ENCODE measurements at regions not wholly inside any gene's neighbourhood (a gene's known extent, or its start where the extent isn't known, plus 50 kb on each side); places are given as distances from the start of the nearest gene placed in this dataset.

DNA sequence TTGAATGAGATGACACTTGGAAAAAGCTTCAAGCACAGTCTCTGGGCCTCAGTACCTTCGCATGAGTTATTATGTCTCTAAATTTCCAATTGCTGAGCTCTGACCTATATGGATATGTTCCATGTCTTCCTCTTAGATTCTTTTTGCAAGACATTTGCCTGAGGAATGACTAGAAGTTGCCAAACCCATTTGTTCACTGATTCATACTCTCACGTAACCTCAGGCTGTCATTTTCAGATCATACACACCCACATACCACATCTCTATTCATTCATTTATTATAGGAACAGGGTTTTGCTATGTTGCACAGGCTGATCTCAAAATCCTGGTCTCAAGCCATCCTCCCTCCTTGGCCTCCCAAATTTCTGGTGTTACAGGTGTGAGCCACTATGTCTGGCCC lies 2137.1 kb upstream of the TENM3 start:
- no peak overlapping the region for H2BK15ac ChIP-seq (ENCODE audit: low read depth, poor library complexity, severe bottlenecking)
- H3K36me3 ChIP-seq (ENCODE audit: control insufficient read depth in 1 of 2, insufficient read depth in 2 of 2, low read depth in 1 of 2, low read length in 2 of 2), result no peaks in the 10 kb centered on the region
- H3K14ac ChIP-seq (ENCODE audit: low read length in 2 of 2), result no peak overlapping the region
- H2BK5ac ChIP-seq (ENCODE audit: low read depth, low read length, poor library complexity, severe bottlenecking), result no peak overlapping the region
- no peaks in the 10 kb centered on the region for H3K9me3 ChIP-seq (ENCODE audit: control insufficient read depth, low read length)
- no peak overlapping the region for H3K4me2 ChIP-seq (ENCODE audit: low read length, poor library complexity, severe bottlenecking)
- DNase-seq, result no peak
- no peak overlapping the region for H4K8ac ChIP-seq (ENCODE audit: low read length)
- H2BK120ac ChIP-seq (ENCODE audit: low read depth, low read length), result no peak overlapping the region
- no peak overlapping the region for H3K23ac ChIP-seq (ENCODE audit: low read length in 2 of 2)
- H3K4me1 ChIP-seq (ENCODE audit: control insufficient read depth, insufficient read depth, low read depth, low read length), result no peaks in the 10 kb centered on the region
- no peaks in the 10 kb centered on the region for H3K27me3 ChIP-seq (ENCODE audit: control insufficient read depth in 1 of 2, insufficient read depth in 1 of 2, low read length in 2 of 2)
- no peak overlapping the region for H3K4ac ChIP-seq (ENCODE audit: low read depth in 1 of 2, low read length in 2 of 2)
- H2AFZ ChIP-seq (ENCODE audit: low read depth, low read length), result no peak overlapping the region
- 100% methylated on average over 2 of the region's 2 CpGs for WGBS
- H2BK12ac ChIP-seq (ENCODE audit: low read length in 2 of 2), result no peak overlapping the region
- no peak overlapping the region for H3K27ac ChIP-seq (ENCODE audit: low read length, poor library complexity, severe bottlenecking)
- H2AK5ac ChIP-seq (ENCODE audit: low read length, severe bottlenecking), result no peak overlapping the region
- H3K4me3 ChIP-seq (ENCODE audit: insufficient read depth in 1 of 2, low read depth in 1 of 2, low read length in 2 of 2), result no peak overlapping the region
- H4K91ac ChIP-seq (ENCODE audit: low read length), result no peak overlapping the region
- no peak overlapping the region for H3K18ac ChIP-seq (ENCODE audit: low read depth in 1 of 2, low read length in 2 of 2)
- H3K9ac ChIP-seq (ENCODE audit: low read length), result no peak overlapping the region
- peaks cover 10% of the 10 kb centered on the region for H3K79me1 ChIP-seq (replicated peaks; ENCODE audit: low read length, poor library complexity, severe bottlenecking)

DNA sequence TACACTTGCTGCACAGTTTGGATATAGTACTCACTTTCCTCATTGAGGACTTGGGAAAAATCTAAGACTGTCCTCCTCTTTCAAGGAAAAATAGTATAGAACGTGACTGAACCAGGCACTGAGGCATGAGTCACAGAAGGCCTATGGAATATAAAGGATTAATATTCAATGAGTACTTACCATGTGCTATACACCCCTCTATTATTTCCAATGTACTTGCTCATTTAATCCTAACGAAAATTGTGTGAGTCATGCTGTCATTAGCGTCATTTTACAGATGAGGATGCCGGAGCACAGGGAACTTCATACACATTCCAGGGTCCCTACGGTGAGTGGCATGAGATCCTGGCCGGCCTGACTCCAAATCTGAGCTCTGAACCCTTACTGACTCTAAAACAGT lies 2136.2 kb upstream of the TENM3 start:
- Histone ChIP-seq H3K4me1 (ENCODE audit: control insufficient read depth, insufficient read depth, low read depth, low read length) (no peaks in the 10 kb centered on the region), H2AFZ (ENCODE audit: low read depth, low read length) (no peak overlapping the region), H4K8ac (ENCODE audit: low read length) (no peak overlapping the region), H3K79me1 (replicated peaks; ENCODE audit: low read length, poor library complexity, severe bottlenecking) (peaks cover 5% of the 10 kb centered on the region), H2AK5ac (ENCODE audit: low read length, severe bottlenecking) (no peak overlapping the region), H3K18ac (ENCODE audit: low read depth in 1 of 2, low read length in 2 of 2) (no peak overlapping the region), H3K27me3 (ENCODE audit: control insufficient read depth in 1 of 2, insufficient read depth in 1 of 2, low read length in 2 of 2) (no peaks in the 10 kb centered on the region), H3K14ac (ENCODE audit: low read length in 2 of 2) (no peak overlapping the region), H3K9ac (ENCODE audit: low read length) (no peak overlapping the region), H3K23ac (ENCODE audit: low read length in 2 of 2) (no peak overlapping the region), H3K4ac (ENCODE audit: low read depth in 1 of 2, low read length in 2 of 2) (no peak overlapping the region), H2BK5ac (ENCODE audit: low read depth, low read length, poor library complexity, severe bottlenecking) (no peak overlapping the region), H3K9me3 (ENCODE audit: control insufficient read depth, low read length) (no peaks in the 10 kb centered on the region), H4K91ac (ENCODE audit: low read length) (no peak overlapping the region), H2BK120ac (ENCODE audit: low read depth, low read length) (no peak overlapping the region), H2BK15ac (ENCODE audit: low read depth, poor library complexity, severe bottlenecking) (no peak overlapping the region), H2BK12ac (ENCODE audit: low read length in 2 of 2) (no peak overlapping the region), H3K27ac (ENCODE audit: low read length, poor library complexity, severe bottlenecking) (no peak overlapping the region), H3K36me3 (ENCODE audit: control insufficient read depth in 1 of 2, insufficient read depth in 2 of 2, low read depth in 1 of 2, low read length in 2 of 2) (no peaks in the 10 kb centered on the region), H3K4me3 (ENCODE audit: insufficient read depth in 1 of 2, low read depth in 1 of 2, low read length in 2 of 2) (no peak overlapping the region), H3K4me2 (ENCODE audit: low read length, poor library complexity, severe bottlenecking) (no peak overlapping the region)
- no peak for DNase-seq
- WGBS, result 76% methylated on average over 5 of the region's 6 CpGs

DNA sequence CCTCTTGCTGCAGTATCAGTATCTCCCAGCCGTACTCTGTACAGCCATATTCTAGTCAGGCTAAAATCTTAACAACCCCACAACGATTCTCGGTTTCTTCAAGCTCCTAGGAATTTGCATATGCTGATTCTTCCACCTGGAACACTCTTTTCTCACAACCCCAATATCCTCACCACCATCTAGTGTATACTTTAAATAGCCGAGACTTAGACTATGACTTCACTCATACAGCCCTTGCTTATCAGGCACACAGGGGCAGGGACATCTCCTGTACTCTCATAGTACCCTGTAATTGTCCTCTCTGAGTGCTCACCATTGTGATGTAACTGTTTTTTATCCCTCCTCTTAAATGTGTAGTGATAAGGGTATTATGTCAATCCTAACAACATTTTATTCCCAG lies 2126.4 kb upstream of the TENM3 start:
- DNase-seq, result no peak
- 89% methylated on average over 4 of the region's 4 CpGs for WGBS
- H2BK5ac ChIP-seq (ENCODE audit: low read depth, low read length, poor library complexity, severe bottlenecking), result no peak overlapping the region
- H3K14ac ChIP-seq (ENCODE audit: low read length in 2 of 2), result no peak overlapping the region
- no peak overlapping the region for H3K4ac ChIP-seq (ENCODE audit: low read depth in 1 of 2, low read length in 2 of 2)
- H3K36me3 ChIP-seq (ENCODE audit: control insufficient read depth in 1 of 2, insufficient read depth in 2 of 2, low read depth in 1 of 2, low read length in 2 of 2), result no peaks in the 10 kb centered on the region
- H3K4me3 ChIP-seq (ENCODE audit: insufficient read depth in 1 of 2, low read depth in 1 of 2, low read length in 2 of 2), result no peak overlapping the region
- H2AK5ac ChIP-seq (ENCODE audit: low read length, severe bottlenecking), result no peak overlapping the region
- H3K4me2 ChIP-seq (ENCODE audit: low read length, poor library complexity, severe bottlenecking), result no peak overlapping the region
- no peak overlapping the region for H2AFZ ChIP-seq (ENCODE audit: low read depth, low read length)
- H3K18ac ChIP-seq (ENCODE audit: low read depth in 1 of 2, low read length in 2 of 2), result no peak overlapping the region
- peaks cover 3% of the 10 kb centered on the region for H3K79me1 ChIP-seq (replicated peaks; ENCODE audit: low read length, poor library complexity, severe bottlenecking)
- no peak overlapping the region for H4K91ac ChIP-seq (ENCODE audit: low read length)
- no peaks in the 10 kb centered on the region for H3K9me3 ChIP-seq (ENCODE audit: control insufficient read depth, low read length)
- no peaks in the 10 kb centered on the region for H3K27me3 ChIP-seq (ENCODE audit: control insufficient read depth in 1 of 2, insufficient read depth in 1 of 2, low read length in 2 of 2)
- no peak overlapping the region for H3K9ac ChIP-seq (ENCODE audit: low read length)
- no peak overlapping the region for H3K27ac ChIP-seq (ENCODE audit: low read length, poor library complexity, severe bottlenecking)
- H2BK120ac ChIP-seq (ENCODE audit: low read depth, low read length), result no peak overlapping the region
- H2BK15ac ChIP-seq (ENCODE audit: low read depth, poor library complexity, severe bottlenecking), result no peak overlapping the region
- no peak overlapping the region for H4K8ac ChIP-seq (ENCODE audit: low read length)
- no peaks in the 10 kb centered on the region for H3K4me1 ChIP-seq (ENCODE audit: control insufficient read depth, insufficient read depth, low read depth, low read length)
- no peak overlapping the region for H2BK12ac ChIP-seq (ENCODE audit: low read length in 2 of 2)
- no peak overlapping the region for H3K23ac ChIP-seq (ENCODE audit: low read length in 2 of 2)

DNA sequence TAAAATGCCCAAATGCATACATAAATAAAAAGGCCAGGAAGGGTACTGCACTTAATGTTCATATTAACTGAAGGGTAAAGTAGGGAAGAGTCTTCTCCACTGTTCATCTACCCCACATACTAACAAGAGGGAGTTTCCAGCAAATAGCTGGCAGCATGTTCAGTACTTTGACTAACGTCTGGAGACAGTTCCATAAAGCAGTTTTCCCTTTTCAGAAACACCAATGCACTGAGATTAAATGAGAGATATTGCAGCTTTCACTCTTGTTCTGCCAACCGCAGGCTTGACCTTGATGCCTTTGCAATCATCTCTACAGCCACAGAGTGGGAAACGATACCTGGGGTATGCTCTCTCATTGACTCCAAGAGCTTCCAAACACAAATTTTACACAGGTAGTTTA lies 2123.1 kb upstream of the TENM3 start:
- Histone ChIP-seq H3K14ac (ENCODE audit: low read length in 2 of 2) (no peak overlapping the region), H3K4me2 (ENCODE audit: low read length, poor library complexity, severe bottlenecking) (no peak overlapping the region), H2BK12ac (ENCODE audit: low read length in 2 of 2) (no peak overlapping the region), H3K4ac (ENCODE audit: low read depth in 1 of 2, low read length in 2 of 2) (no peak overlapping the region), H3K9me3 (ENCODE audit: control insufficient read depth, low read length) (no peaks in the 10 kb centered on the region), H4K8ac (ENCODE audit: low read length) (no peak overlapping the region), H3K27ac (ENCODE audit: low read length, poor library complexity, severe bottlenecking) (no peak overlapping the region), H3K36me3 (ENCODE audit: control insufficient read depth in 1 of 2, insufficient read depth in 2 of 2, low read depth in 1 of 2, low read length in 2 of 2) (no peaks in the 10 kb centered on the region), H3K79me1 (replicated peaks; ENCODE audit: low read length, poor library complexity, severe bottlenecking) (peaks cover 5% of the 10 kb centered on the region), H2BK5ac (ENCODE audit: low read depth, low read length, poor library complexity, severe bottlenecking) (no peak overlapping the region), H3K4me1 (ENCODE audit: control insufficient read depth, insufficient read depth, low read depth, low read length) (no peaks in the 10 kb centered on the region), H3K9ac (ENCODE audit: low read length) (no peak overlapping the region), H3K18ac (ENCODE audit: low read depth in 1 of 2, low read length in 2 of 2) (no peak overlapping the region), H3K4me3 (ENCODE audit: insufficient read depth in 1 of 2, low read depth in 1 of 2, low read length in 2 of 2) (no peak overlapping the region), H2BK120ac (ENCODE audit: low read depth, low read length) (no peak overlapping the region), H3K23ac (ENCODE audit: low read length in 2 of 2) (no peak overlapping the region), H3K27me3 (ENCODE audit: control insufficient read depth in 1 of 2, insufficient read depth in 1 of 2, low read length in 2 of 2) (no peaks in the 10 kb centered on the region), H2AK5ac (ENCODE audit: low read length, severe bottlenecking) (no peak overlapping the region), H2BK15ac (ENCODE audit: low read depth, poor library complexity, severe bottlenecking) (no peak overlapping the region), H4K91ac (ENCODE audit: low read length) (no peak overlapping the region), H2AFZ (ENCODE audit: low read depth, low read length) (no peak overlapping the region)
- no peak for DNase-seq
- 87% methylated on average over 1 of the region's 3 CpGs for WGBS

All from mesenchymal stem cell (in vitro differentiated cells and primary cell).